ENCODE measurements at regions not wholly inside any gene's neighbourhood (a gene's known extent, or its start where the extent isn't known, plus 50 kb on each side); places are given as distances from the start of the nearest gene placed in this dataset.

DNA sequence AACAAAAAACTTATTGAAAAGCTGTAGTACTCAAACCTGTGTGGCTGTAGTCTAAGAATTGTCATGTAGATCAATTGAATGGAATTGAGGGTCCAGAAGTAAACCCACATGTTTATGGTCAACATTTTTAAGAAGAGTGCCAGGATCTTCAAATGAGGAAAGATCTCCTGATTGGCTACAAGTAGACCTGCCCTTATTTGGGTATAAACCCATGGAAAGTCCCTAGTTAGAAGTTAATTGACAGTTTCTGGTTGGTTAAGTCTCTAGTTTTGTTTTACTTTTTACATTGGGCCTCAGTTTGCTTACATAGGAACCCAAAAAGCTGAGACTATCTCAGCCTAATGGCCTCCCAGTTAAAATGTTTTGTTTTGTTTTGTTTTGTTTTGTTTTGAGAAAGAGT, 91.9 kb upstream of the RESF1 start:
- DNase-seq (ENCODE audit: low spot score), result no peak

DNA sequence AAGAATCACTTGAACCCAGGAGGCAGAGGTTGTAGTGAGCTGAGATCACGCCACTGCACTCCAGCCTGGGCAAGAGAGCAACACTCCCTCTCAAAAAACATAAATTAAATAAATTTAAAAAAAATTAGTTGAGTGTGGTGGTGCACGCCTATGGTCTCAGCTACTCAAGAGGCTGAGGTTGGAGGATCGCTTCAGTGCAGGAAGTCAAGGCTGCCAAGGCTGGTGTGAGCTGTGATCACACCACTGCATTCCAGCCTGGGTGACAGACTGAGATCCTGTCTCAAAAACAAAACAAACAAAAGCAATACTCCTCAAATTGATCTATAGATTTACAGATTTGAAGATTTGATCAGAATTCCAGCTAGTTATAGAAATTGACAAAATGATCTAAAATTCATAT, 92.7 kb upstream of the RESF1 start:
- no peak for DNase-seq (ENCODE audit: low spot score)

DNA sequence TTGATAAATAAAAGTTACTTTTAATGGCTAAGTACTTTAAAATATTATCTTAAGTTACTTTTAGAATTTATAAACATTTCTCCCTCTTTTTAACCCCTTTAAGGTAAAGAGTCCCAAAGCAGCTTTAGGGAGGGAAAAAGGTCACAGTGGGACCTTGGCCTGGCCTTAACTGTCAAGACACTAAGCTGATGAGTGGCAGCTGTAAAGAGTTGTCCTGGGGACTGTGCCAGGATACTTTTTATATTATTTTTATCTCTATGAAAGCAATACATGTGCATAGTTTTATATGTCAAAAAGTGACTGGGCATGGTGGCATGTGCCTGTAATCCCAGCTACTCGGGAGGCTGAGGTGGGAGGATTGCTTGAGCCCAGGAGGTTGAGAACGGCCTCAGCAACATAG, 94.2 kb upstream of the RESF1 start:
- no peak for DNase-seq (ENCODE audit: low spot score)

DNA sequence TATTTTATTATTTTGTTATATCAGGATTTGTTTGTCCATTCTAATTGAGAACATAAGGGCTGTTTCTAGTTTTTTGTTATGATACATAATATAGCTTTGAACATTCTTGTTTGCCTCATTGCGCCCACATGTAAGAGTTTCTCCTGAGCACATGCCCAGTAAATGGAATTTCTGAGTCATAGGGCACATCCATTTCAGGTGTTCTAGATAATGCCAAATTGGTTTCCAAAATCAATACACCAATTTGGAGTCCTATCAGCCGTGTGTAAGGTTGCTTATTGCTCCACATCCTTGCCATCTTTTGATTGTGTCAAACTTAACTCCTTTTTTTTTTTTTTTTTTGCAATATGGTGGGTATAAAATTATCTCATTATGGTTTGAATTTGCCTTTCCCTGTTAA, 97.9 kb upstream of the RESF1 start:
- DNase-seq (ENCODE audit: low spot score), result no peak

DNA sequence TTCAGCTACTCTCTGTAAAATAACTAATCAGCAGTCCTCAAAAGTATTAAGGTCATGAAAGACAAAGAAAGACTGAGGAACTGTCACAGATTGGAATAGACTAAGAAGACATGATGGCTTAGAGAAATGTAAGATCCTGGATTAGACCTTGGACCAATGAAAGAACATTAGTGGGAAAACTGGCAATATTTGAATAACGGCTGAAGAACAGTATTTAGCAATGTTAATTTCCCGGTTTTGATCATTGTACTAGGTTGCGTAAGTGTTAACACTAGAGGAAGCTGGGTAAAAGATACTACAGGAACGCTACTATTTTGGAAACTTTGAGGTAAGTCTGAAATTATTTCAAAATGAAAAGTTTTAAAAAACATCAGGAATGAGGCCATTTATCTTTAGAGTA, 98.8 kb upstream of the RESF1 start:
- no peak for DNase-seq (ENCODE audit: low spot score)

DNA sequence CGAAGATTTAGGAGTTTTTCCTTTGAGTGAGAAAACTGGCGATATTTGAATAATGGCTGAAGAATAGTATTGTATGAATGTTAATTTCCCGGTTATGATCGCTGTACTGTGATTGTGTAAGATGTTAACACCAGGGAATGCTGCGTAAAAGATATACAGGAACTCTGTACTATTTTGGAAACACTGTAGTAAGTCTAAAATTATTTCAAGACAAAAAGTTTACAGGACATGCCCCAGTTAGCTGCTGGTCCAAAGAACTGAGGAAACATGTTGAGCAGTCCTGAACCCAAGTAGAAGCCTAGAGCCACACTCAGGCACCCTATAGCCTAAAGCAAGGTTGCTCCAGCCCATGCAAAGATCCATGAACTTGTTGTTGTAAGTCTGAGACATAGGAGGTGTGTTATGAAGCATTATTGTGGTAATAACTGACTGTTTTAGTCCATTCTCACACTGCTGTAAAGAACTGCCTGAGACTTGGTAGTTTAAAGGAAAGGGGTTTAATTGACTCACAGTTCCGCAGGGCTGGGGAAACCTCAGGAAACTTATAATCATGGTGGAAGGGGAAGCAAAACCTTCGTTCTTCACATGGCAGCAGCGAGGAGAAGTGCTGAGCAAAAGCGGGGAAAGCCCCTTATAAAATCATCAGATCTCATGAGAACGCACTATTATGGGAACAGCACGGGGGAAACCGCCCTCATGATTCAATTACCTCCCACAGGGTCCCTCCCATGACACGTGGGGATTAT, 99.8 kb upstream of the RESF1 start:
- DNase-seq (ENCODE audit: low spot score), result no peak

DNA sequence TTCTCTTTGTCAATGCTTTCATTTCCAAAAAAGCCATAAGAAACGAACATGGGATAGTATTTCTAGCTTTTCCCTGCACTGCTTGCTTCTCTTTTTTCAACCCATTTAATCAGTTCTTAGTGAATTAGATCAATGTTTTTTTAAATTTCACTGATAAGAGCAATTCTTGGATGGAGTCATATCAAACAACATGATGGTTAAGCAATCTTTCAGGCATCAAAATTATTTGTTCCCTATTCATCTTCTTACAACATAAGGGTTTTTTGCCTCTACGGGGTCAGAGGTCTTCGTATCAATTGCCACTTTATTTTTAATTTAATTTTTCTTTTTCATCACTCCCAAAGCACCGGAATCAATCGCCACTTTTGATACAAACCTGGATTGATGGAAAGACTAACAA, 103.8 kb upstream of the RESF1 start:
- no peak for DNase-seq (ENCODE audit: low spot score)

DNA sequence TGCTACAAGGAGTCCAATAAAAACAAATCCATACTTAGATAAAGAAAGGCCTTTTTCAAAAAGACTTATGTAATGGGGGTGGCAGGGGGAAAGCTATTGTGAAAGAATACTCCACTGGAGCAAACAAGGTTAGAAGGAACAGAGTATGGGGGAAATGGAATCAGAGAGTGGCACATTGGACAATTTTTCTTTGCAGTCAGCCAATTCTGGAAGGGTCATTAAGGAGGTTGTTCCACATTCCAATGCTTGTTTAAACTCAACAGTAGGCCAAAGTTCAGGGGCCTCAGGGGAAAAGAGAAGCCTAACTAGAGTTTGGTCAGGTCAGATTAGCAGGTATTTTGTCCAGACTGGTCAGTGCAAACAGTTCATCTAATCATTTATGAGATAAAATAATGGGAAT, 105.2 kb upstream of the RESF1 start:
- no peak for DNase-seq (ENCODE audit: low spot score)

DNA sequence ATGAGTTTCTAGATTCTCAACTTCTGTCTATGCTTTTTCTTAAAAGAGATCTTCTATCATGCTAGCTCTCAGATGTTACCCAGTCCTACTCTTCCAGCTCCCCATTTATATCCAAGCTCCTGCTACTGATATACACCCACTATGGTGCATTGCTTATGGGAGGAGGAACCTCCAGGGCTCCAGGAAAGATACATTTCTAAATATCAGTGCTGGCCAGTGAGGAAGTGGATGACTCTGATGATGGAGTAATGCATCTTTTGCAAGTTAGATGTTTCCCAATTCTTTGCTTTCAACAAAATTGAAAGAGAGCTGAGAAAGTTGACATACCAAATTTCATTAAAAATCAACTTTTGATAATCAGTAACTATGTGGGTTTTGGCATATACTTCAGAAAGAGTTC, 105.7 kb upstream of the RESF1 start:
- no peak for DNase-seq (ENCODE audit: low spot score)

DNA sequence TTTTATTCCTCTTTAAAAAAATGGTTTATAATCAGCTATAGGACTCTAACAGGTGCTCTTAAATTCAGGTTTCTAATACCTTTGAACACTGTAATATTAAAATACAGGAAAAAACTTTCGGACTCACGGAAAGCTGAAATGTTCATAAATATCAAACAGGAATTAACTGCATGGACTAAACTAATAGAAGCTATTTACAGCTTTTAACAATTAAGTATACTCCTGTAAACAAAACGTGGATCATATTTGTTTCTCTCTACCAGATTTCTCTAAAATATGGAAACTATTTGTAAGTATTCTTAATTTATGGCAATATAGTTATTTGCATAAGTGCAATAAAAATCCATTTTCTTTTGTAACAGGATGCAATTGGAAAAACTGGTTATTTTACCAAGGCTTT, 108.9 kb upstream of the RESF1 start:
- DNase-seq (ENCODE audit: low spot score), result no peak

DNA sequence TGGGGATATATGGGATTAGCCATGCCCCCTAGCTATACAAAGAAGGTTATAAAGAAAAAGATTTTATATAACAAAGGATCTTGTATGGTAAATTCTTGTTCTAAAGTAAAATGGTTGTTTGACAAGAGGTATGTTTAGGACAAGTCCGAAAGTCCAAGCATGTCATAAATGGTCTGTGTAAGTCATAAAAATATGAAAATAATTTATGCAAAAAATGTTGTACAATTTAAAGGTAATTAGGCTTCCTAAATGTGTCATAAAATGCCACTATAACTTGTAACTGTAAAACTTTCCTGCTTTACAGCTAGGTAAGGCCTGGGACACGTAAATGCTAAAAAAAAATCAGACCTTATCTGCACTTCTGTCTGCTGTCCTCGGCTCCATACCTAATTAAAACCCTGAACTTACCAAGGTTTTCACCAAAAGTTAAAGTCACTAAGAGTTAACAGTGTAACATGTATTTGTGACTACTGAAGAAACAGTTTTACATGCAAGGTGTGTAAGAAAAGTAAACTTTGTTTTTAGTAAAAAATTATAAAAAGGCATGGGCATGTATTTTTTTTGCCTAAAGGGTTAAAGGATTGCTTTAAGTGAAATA, 110.0 kb upstream of the RESF1 start:
- DNase-seq (ENCODE audit: low spot score), result no peak

DNA sequence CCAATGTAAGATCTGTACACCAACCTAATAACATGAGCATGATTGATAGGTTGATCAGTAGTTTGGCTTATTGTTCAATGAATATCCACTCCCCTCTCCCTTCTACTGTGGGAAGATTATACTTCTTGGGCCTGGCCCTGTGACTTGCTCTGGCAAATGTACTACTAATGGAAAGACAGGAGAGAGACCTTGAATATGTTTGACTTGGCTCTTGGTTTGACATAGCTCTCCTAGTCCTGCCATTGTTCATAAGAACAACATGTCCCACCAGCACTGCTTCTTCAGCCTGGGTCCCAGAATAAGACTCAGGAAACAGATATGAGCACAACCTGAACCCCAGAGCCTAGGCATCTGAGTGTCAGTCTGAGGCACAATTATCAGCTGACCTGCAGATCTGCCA, 112.8 kb upstream of the RESF1 start:
- no peak for DNase-seq (ENCODE audit: low spot score)

DNA sequence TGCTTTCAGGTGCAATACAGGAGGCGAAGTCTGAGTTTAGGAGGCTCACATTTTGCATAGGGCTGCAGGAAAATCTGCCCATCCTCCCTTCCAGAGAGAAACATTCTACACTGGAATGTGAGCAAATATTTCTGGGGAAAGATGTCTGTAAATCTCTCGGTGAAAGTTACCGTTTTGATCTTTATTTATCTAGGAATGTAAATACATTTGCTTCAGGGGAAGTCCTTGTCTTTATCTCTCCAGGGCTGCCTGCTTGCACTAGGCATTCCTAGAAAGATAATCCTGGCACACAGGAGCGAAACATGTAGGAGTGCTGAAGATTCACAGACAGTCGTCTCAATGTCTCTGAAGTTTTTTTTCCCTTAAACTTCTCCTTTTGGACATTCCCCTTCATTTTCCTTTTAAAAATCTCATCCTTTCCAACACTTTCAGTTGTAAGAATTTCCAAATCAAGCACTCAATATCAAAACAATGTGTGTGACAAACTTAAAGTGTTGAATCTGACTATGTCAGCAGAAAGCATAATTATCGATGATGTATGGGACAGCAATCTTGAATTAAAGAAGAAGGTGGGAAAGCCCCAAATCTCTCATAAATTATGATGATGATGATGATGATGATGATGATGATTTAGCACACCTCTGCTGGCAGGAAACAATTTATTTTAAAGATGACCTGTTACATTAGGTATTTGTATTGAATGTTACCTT, 113.4 kb upstream of the RESF1 start:
- DNase-seq (ENCODE audit: low spot score), result no peak

DNA sequence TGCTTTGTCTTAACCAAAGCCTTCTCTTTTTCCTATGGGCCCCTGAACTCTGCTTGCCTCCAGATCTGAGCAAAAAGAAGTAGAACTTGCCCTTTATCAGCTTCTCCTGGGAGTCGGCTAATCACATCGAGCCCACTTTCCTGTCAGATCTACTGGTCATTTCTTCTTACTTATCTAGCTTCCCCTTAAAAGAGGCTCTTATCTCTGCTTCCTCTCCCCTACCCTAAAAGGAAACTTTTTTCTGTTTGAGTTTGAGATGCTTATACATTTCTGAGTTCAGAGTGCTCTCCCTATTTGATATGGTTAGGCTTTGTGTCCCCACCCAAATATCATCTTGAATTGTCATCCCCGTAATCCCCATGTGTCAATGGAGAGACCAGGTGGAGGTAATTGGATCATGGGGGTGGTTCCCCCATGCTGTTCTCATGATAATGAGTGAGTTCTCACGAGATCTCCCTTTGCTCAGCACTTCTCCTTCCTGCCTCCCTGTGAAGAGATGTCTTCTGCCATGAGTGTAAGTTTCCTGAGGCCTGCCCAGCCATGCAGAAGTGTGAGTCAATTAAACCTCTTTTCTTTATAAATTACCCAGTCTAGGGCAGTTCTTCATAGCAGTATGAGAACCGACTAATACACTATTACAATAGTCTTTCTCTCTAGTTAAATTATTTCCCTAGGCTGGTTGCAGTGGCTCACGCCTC, 114.7 kb upstream of the AMN1 start:
- no peak for DNase-seq (ENCODE audit: low spot score)

DNA sequence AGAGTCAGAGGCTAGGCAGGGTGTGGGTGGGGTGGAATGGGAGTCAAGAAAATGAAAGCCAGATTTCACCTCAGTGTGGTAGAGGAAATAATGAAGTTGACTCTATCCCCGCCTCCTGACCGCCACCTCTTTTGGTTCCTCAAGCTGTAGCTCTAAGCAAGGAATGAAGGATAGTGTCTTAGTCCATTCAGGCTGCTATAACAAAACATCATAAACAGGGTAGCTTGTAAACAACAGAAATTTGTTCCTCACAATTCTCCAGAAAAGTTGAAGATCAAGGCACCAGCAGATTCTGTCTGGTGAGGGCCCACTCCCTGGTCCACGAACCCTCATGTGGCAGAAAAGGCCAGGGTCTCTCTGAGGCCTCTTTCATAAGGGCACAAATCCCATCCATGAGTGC, 109.1 kb upstream of the AMN1 start:
- DNase-seq (ENCODE audit: low spot score), result no peak

DNA sequence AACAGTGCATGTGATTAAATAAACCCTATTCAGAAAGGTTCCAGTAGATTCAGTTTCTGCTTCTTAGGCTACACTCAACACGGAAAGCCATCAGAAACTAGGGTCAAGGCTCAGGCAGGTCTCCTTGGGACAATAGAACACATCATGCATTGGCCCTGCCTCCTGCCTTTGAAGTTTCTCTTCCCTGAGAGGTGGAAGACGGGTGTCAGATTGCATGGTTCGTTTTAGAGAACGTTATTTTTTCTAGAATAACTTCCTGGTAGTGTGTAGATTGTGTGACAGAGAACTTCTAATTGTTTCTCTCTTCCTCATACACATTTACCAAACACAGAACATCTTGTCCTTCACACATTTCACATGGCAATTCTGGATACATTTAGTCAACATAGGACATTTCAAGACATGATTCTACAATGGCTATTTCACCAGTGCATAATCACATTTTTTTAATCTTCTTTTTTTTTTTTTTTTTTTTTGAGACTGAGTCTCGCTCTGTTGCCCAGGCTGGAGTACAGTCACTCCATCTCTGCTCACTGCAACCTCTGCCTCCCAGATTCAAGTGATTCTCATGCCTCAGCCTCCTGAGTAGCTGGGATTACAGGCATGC, 106.6 kb upstream of the AMN1 start:
- no peak for DNase-seq (ENCODE audit: low spot score)

DNA sequence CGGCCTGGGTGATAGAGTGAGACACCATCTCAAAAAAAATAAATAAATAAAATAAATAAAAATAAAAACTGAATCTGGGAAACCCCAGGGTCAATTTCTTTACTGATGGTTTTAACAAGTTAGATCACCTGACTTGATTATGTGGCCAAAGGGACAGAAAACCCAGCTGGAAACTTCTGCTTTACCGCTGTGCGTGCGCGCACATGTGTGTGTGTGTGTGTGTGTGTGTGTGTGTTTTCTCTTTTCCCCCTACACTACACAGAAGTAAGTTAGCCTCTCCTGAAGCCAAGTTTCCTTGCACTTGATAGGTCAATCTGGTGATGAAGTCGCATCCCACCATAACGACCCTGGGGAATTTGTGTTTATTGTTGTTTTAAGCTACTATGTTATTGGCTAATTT, 105.3 kb upstream of the AMN1 start:
- no peak for DNase-seq (ENCODE audit: low spot score)

DNA sequence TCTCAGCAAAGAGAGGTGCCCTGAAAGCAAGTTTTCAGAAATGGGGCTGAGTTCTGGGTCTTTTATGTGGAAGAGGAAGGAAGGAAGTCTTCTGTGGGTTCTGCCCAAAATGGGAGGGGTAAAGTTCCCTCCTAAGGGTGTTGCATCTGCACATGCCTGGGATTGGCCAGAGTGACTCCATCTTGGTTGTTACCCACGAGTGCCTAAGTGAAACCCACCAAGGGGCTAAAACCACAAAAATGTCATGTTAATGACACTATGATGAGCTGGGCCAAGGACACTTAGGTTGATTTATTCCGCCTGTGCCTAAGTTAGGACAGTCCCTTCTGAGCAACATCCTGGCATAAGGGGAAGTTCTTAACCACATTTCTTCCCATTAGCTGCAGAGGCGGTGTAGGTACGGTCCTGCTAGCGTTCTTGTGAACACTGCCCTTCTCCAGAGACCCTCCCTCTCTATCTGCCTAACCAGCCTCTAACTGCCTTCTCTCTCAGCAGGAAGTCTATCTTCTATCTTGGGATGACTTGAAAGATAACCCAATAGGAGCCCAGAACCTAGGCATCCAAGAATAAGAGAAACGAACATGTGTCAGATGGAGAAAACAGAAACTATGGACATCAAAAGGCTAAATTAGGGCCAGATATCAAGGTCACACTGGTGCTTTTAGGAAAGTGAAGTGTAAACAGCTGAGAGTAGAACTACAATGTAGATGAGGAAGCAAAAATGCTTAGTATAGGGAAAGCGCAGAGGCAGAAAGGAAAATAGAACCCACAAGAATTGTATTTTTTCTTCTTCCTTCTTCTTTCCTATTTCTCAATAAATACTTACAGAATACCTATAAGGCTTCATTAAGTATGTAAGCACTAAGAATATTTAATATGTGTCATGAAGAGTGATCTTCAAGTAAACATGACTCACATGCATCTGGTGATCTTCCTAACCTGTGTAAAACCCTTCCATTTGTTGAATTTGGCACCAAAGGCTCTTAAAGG, 104.2 kb upstream of the AMN1 start:
- DNase-seq (ENCODE audit: low spot score), result peak; percentile 71

DNA sequence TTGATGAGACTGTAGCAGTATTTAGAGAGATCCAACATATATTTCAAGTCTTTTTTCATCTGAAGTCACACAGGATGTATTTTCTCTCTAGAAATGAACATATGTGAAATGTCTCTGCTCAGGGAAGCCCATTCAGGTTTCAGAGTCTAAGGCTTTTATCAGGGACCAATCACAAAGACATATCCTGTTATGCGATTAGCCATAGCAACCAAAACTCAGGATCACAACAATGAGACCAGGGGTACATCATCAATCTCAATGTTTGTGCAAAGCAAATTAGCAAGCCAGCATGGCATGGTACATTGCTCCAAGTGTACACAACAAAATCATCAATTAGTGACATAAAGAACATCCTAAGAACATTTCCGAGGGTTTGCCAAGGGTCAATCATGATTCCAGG, 99.2 kb upstream of the AMN1 start:
- DNase-seq (ENCODE audit: low spot score), result no peak

DNA sequence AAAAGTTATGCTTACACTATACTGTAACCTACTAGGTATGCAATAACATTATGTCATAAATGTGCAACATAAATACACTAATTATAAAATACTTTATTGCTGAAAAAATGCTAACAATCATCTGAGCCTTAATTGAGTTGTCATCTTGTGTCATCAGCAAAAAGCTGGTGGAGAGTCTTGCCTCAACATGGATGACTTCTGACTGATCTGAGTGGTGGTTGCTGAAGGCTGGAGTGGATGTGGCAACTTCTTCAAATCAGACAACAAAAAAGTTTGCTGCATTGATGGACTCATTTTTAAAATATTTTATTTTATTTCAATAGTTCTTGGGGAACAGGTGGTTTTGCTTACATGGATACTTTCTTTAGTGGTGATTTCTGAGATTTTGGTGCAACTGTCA, 93.9 kb upstream of the AMN1 start:
- no peak for DNase-seq (ENCODE audit: low spot score)

DNA sequence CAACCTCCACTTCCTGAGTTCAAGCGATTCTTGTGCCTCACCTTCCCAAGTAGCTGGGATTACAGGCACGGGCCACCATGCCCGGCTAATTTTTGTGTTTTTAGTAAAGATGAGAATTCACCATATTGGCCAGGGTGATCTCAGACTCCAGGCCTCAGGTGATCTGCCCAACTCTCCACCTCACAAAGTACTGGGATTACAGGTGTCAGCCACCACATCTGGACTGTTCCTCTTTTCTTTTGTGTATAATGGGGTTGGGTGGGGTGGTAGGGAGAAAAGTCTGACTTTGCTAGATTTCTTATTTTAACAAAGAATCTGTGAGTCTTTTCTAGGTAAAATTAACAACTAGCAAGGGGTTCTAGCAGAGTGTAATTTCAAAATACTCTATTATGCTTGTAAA, 92.7 kb upstream of the AMN1 start:
- no peak for DNase-seq (ENCODE audit: low spot score)

All from CD4-positive, alpha-beta T cell treated with Interleukin-6 at 100 ng/mL for 8 hours (primary cell).